Liver (tissue), 8 donors: ENCODE measurements at regions not wholly inside any gene's neighbourhood (a gene's known extent, or its start where the extent isn't known, plus 50 kb on each side); places are given as distances from the start of the nearest gene placed in this dataset.

Source experiments
- DNase-seq: peaks from one replicate; pipeline ENCODE4 v3.0.0-alpha.2; 2017; ENCODE audit warnings: low spot score
- H3K27ac ChIP-seq, 2 donors: one replicate each; pipeline ENCODE4 v1.7.0; 2013; ENCODE audit warnings: inconsistent platforms in 2 of 2, low read length in 2 of 2, control low read depth in 1 of 2, low read depth in 1 of 2, mild to moderate bottlenecking in 1 of 2
- H3K27me3 ChIP-seq, 4 donors: one replicate each; pipeline versions ENCODE4 v1.6.1 to v1.7.0; 2013; ENCODE audit warnings: low read length in 3 of 4, inconsistent platforms in 1 of 4, mild to moderate bottlenecking in 1 of 4, moderate library complexity in 1 of 4; ENCODE audit not compliant: control insufficient read depth in 4 of 4, insufficient read depth in 4 of 4
- H3K36me3 ChIP-seq, 4 donors: one replicate each; pipeline versions ENCODE4 v1.6.1 to v1.7.0; 2013; ENCODE audit warnings: low read length in 3 of 4, mild to moderate bottlenecking in 3 of 4, low read depth in 1 of 4, moderate library complexity in 1 of 4; ENCODE audit not compliant: control insufficient read depth in 4 of 4, insufficient read depth in 3 of 4
- H3K4me1 ChIP-seq, 4 donors: one replicate each; pipeline versions ENCODE4 v1.6.1 to v1.7.0; 2013; ENCODE audit warnings: low read length in 3 of 4, mild to moderate bottlenecking in 3 of 4, moderate library complexity in 1 of 4; ENCODE audit not compliant: control insufficient read depth in 4 of 4, insufficient read depth in 4 of 4
- H3K4me3 ChIP-seq, 3 donors: one replicate each; pipeline versions ENCODE4 v1.6.1 to v1.7.0; 2013; ENCODE audit warnings: low read length in 3 of 3, control low read depth in 1 of 3, low read depth in 1 of 3, mild to moderate bottlenecking in 1 of 3
- H3K9ac ChIP-seq, 2 donors: one replicate each; pipeline ENCODE4 v1.7.0; 2013; ENCODE audit warnings: low read length in 2 of 2, mild to moderate bottlenecking in 2 of 2, moderate library complexity in 2 of 2, control low read depth in 1 of 2, low read depth in 1 of 2
- H3K9me3 ChIP-seq, 4 donors: one replicate each; pipeline versions ENCODE4 v1.6.1 to v1.7.0; 2013; ENCODE audit warnings: low read length in 3 of 4; ENCODE audit not compliant: control insufficient read depth in 4 of 4
- ATF3 ChIP-seq: IDR thresholded peaks from 2 replicates; pipeline ENCODE4 v1.6.1; 2016; ENCODE audit warnings: antibody characterized with exemption
- CTCF ChIP-seq: fragments of 150-350 bp; IDR thresholded peaks from 2 replicates; pipeline ENCODE4 v1.5.1; 2017; ENCODE audit warnings: improper control_type of control experiment, low read depth, low read length; ENCODE audit not compliant: missing input control
- EGR1 ChIP-seq, 2 donors: IDR thresholded peaks; 2 replicates each; pipeline ENCODE4 v1.6.1; 2016 to 2018; ENCODE audit warnings: antibody characterized with exemption in 2 of 2, low read depth in 2 of 2
- FOXA1 ChIP-seq: IDR thresholded peaks from 2 replicates; pipeline ENCODE4 v1.6.1; 2016; ENCODE audit warnings: antibody characterized with exemption
- FOXA2 ChIP-seq: IDR thresholded peaks from 2 replicates; pipeline ENCODE4 v1.6.1; 2016; ENCODE audit warnings: antibody characterized with exemption
- GABPA ChIP-seq, 2 donors: IDR thresholded peaks in 1 of 2; conservative IDR thresholded peaks in 1 of 2; 2 replicates each; pipeline ENCODE4 v1.6.1; 2016; ENCODE audit warnings: antibody characterized with exemption in 2 of 2, mild to moderate bottlenecking in 1 of 2, moderate library complexity in 1 of 2
- HNF4A ChIP-seq, 2 donors: conservative IDR thresholded peaks; 2 replicates each; pipeline ENCODE4 v1.6.1; 2016; ENCODE audit warnings: antibody characterized with exemption in 2 of 2, mild to moderate bottlenecking in 2 of 2
- HNF4G ChIP-seq: IDR thresholded peaks from 2 replicates; pipeline ENCODE4 v1.6.1; 2016; ENCODE audit warnings: antibody characterized with exemption
- JUND ChIP-seq, 2 donors: IDR thresholded peaks; 2 replicates each; pipeline ENCODE4 v1.6.1; 2016; ENCODE audit warnings: antibody characterized with exemption in 2 of 2
- NR2F2 ChIP-seq: IDR thresholded peaks from 2 replicates; pipeline ENCODE4 v1.6.1; 2016; ENCODE audit warnings: antibody characterized with exemption
- RXRA ChIP-seq, 2 donors: IDR thresholded peaks; 2 replicates each; pipeline ENCODE4 v1.6.1; 2017 to 2018; ENCODE audit warnings: antibody characterized with exemption in 2 of 2, mild to moderate bottlenecking in 1 of 2
- SP1 ChIP-seq: IDR thresholded peaks from 2 replicates; pipeline ENCODE4 v1.6.1; 2018; ENCODE audit warnings: antibody characterized with exemption, mild to moderate bottlenecking
- TAF1 ChIP-seq: conservative IDR thresholded peaks from 2 replicates; pipeline ENCODE4 v1.6.1; 2016; ENCODE audit warnings: antibody characterized with exemption, mild to moderate bottlenecking
- YY1 ChIP-seq: IDR thresholded peaks from 2 replicates; pipeline ENCODE4 v1.6.1; 2016; ENCODE audit warnings: antibody characterized with exemption, mild to moderate bottlenecking
- ZBTB33 ChIP-seq: IDR thresholded peaks from 2 replicates; pipeline ENCODE4 v1.6.1; 2016; ENCODE audit warnings: antibody characterized with exemption
- WGBS: extraction: QIAGEN DNeasy Blood & Tissue Kit; methylation state at CpG from one replicate; pipeline ENCODE4 v1.1.7; 2013; 5-methylcytosine and 5-hydroxymethylcytosine counted together
- TF ChIP-seq, protein P1 (sequence below): IDR thresholded peaks from 2 replicates; pipeline ENCODE4 v1.6.1; 2016; ENCODE audit warnings: antibody characterized with exemption, mild to moderate bottlenecking
- donor health status: healthy.
- donor health status: healthy.
- donor health status: healthy.
- donor health status: healthy.
- donor health status: healthy.

DNA sequence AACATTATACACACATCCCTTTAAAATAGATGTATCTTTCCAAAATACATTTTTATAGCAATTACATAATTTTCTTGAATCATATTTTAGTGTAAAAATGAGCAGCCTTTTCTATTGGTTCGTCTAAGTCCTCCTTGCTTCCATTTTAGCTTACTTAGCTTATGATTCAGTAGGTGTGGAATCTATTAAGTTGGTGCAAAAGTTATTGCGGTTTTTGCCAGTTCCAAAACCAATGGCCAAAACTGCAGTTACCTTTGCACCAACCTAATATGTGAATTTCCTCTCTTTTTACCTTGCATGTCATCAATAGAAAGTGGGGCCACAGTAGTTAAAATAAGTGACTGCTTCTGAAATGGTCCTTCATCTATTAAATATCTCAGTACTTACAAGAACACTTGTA, 279.0 kb downstream of the OTUD1 start:
- H3K4me3 ChIP-seq, result no peak overlapping the region
- no peak overlapping the region for H3K27ac ChIP-seq
- H3K27me3 ChIP-seq, result peaks cover 0 to 4% (median 0%) of the 10 kb centered on the region in 4 donors
- DNase-seq, result no peak
- 54% methylated on average over 2 of the region's 2 CpGs for WGBS
- H3K9ac ChIP-seq, result no peak overlapping the region
- peaks cover 0 to 4% (median 0%) of the 10 kb centered on the region in 4 donors for H3K9me3 ChIP-seq
- TF ChIP-seq RXRA (IDR thresholded peaks at IDR 0.05) (no peak), CTCF (no peak), EGR1 (IDR thresholded peaks at IDR 0.05; ENCODE audit: low read depth in 2 of 2) (no peak), GABPA (IDR thresholded peaks at IDR 0.05 in 1 of 2, conservative IDR thresholded peaks at IDR 0.05 in 1 of 2) (no peak), HNF4G (no peak), NR2F2 (no peak), TAF1 (no peak), ZBTB33 (no peak), SP1 (no peak), YY1 (no peak), FOXA1 (no peak), ATF3 (no peak), HNF4A (conservative IDR thresholded peaks at IDR 0.05) (no peak), FOXA2 (no peak), JUND (IDR thresholded peaks at IDR 0.05) (no peak)
- TF ChIP-seq, protein P1, sequence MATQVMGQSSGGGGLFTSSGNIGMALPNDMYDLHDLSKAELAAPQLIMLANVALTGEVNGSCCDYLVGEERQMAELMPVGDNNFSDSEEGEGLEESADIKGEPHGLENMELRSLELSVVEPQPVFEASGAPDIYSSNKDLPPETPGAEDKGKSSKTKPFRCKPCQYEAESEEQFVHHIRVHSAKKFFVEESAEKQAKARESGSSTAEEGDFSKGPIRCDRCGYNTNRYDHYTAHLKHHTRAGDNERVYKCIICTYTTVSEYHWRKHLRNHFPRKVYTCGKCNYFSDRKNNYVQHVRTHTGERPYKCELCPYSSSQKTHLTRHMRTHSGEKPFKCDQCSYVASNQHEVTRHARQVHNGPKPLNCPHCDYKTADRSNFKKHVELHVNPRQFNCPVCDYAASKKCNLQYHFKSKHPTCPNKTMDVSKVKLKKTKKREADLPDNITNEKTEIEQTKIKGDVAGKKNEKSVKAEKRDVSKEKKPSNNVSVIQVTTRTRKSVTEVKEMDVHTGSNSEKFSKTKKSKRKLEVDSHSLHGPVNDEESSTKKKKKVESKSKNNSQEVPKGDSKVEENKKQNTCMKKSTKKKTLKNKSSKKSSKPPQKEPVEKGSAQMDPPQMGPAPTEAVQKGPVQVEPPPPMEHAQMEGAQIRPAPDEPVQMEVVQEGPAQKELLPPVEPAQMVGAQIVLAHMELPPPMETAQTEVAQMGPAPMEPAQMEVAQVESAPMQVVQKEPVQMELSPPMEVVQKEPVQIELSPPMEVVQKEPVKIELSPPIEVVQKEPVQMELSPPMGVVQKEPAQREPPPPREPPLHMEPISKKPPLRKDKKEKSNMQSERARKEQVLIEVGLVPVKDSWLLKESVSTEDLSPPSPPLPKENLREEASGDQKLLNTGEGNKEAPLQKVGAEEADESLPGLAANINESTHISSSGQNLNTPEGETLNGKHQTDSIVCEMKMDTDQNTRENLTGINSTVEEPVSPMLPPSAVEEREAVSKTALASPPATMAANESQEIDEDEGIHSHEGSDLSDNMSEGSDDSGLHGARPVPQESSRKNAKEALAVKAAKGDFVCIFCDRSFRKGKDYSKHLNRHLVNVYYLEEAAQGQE, result no peak
- H3K36me3 ChIP-seq, result no peaks in the 10 kb centered on the region
- H3K4me1 ChIP-seq, result no peaks in the 10 kb centered on the region

DNA sequence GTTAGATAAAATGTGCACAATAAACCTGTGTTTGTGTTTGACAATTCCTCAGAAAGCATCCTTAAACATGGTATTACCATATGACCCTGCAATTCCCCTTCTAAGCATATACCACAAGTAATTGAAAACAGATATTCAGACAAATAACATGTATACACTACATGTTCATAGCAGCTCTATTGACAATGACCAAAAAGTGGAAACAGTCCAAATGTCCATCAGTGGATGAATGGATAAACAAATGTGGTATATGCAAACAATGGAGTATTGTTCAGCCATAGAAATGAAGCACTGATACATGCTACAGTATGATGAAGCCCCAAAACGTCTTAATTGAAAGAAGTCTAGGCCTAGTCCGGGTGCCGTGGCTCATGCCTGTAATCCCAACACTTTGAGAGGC, 280.1 kb downstream of the OTUD1 start:
- H3K27me3 ChIP-seq, result peaks cover 0 to 4% (median 0%) of the 10 kb centered on the region in 4 donors
- H3K4me3 ChIP-seq, result no peak overlapping the region
- DNase-seq, result no peak
- H3K9me3 ChIP-seq, result peaks cover 0 to 4% (median 0%) of the 10 kb centered on the region in 4 donors
- no peaks in the 10 kb centered on the region for H3K36me3 ChIP-seq
- WGBS, result 80% methylated on average over 3 of the region's 3 CpGs
- no peaks in the 10 kb centered on the region for H3K4me1 ChIP-seq
- no peak overlapping the region for H3K27ac ChIP-seq
- no peak overlapping the region for H3K9ac ChIP-seq
- no peak for TF ChIP-seq RXRA (IDR thresholded peaks at IDR 0.05)
- TF ChIP-seq GABPA (IDR thresholded peaks at IDR 0.05 in 1 of 2, conservative IDR thresholded peaks at IDR 0.05 in 1 of 2), result no peak
- no peak for TF ChIP-seq HNF4G
- no peak for TF ChIP-seq TAF1
- no peak for TF ChIP-seq CTCF
- no peak for TF ChIP-seq ZBTB33
- no peak for TF ChIP-seq HNF4A (conservative IDR thresholded peaks at IDR 0.05)
- TF ChIP-seq, protein P1, result no peak
- no peak for TF ChIP-seq SP1
